ENCODE measurements at regions not wholly inside any gene's neighbourhood (a gene's known extent, or its start where the extent isn't known, plus 50 kb on each side); places are given as distances from the start of the nearest gene placed in this dataset.

- TF ChIP-seq ARNTL (CRISPR knock-in tag; IDR thresholded peaks at IDR 0.05; ENCODE audit: borderline replicate concordance, low read depth) (no peak), ZFP3 (CRISPR knock-in tag; IDR thresholded peaks at IDR 0.05) (no peak), PATZ1 (CRISPR knock-in tag; IDR thresholded peaks at IDR 0.05; ENCODE audit: borderline replicate concordance) (no peak), ZNF8 (CRISPR knock-in tag; IDR thresholded peaks at IDR 0.05) (no peak), GLIS3 (CRISPR knock-in tag; IDR thresholded peaks at IDR 0.05) (no peak), SNAI2 (CRISPR knock-in tag; IDR thresholded peaks at IDR 0.05) (no peak), CREB5 (CRISPR knock-in tag; IDR thresholded peaks at IDR 0.05; ENCODE audit: low read depth) (no peak), CSRNP3 (CRISPR knock-in tag; IDR thresholded peaks at IDR 0.05) (no peak), ZC3H10 (CRISPR knock-in tag; IDR thresholded peaks at IDR 0.05) (no peak)
These were observed 225.6 kb upstream of the ZBED5 start for GRCh38 chr11:11083441-11083840.

All from SK-N-SH treated with all-trans-retinoic acid at 6 μM for 48 hours (cell line).